GM18519 (cell line): ENCODE measurements at regions not wholly inside any gene's neighbourhood (a gene's known extent, or its start where the extent isn't known, plus 50 kb on each side); places are given as distances from the start of the nearest gene placed in this dataset.
"Not testable (repeated sequence)": the region's sequence is repeated elsewhere in the genome, so short reads cannot be mapped to it uniquely, and the experiment has no call there.

Experiments
- ATAC-seq: cut with Tn5 transposase; IDR thresholded peaks from one replicate; pipeline ENCODE4 v1.9.1; 2021; ENCODE audit warnings: mild to moderate bottlenecking, moderate library complexity; ENCODE audit not compliant: unreplicated experiment, low FRiP score

DNA sequence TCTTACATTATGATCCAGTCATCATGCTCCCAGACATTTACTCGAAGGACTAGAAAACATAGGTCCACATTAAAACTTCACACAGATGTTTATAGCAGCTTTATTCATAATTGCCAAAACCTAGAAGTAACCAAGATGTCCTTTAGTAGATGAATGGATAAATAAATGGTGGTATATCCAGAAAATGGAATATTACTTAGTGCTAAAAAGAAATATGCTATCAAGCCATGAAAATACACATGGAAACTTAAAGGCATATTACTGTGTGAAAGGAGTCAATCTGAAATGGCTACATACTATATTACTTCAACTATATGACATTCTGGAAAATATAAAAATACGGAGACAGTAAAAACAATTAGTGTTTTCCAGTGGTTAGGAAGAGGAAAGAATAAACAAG is 1039.1 kb upstream of the INTU start:
- no peak for ATAC-seq

DNA sequence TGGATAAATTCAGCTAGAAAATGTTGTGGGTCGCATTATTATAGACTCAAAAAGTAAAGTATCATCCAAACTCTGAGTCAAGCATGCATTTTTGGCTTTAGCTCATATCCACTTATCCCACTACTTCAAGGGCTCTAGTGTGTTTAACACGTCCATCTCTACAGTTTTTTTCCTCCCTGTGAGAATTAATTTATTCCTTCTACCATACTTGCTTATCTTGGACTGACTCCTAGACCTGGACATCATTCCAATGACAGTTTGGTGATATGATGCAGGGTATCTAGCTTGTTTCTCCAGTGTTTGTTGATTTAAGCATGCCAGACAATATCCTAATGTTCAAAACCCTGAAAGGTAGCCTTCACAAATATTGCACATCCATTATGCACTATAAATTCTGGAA is 1037.1 kb upstream of the INTU start:
- no peak for ATAC-seq

DNA sequence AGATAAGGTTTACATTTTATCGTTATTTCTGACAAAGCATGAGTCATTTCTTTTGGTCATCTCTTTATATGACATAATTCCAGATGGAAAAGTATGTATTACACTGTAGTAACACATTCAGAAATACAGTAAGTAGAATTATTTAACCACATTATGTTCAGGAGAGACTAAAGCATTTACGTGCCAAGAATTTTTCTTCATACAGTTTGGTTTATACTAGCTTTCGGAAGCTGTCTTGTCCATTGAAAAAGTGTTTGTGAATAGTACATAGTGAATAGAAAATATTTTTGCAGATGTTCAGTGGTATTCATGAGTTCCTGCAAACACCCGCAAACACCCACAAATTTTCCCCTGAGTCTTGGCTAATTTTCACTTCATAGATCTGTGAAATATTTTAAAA is 1033.0 kb upstream of the INTU start:
- ATAC-seq, result no peak

DNA sequence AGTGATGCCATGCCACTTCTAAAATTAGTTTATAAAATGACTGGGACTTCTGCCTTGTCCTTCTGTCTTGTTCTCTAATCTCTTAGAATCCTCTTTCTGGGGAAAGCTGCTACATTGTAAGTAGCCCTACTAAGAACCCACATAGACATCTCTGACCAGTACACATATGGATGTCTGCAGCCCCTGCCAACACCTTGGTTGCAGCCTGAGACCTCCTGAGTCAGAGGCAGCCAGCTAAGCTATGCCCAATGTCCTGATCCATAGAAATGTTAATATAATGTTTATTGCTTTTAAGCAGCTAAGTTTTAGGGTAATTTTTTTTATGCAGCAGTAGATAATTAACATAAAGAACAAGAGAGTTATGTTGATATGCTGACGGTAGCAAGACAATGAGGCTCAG is 1029.5 kb upstream of the INTU start:
- no peak for ATAC-seq

DNA sequence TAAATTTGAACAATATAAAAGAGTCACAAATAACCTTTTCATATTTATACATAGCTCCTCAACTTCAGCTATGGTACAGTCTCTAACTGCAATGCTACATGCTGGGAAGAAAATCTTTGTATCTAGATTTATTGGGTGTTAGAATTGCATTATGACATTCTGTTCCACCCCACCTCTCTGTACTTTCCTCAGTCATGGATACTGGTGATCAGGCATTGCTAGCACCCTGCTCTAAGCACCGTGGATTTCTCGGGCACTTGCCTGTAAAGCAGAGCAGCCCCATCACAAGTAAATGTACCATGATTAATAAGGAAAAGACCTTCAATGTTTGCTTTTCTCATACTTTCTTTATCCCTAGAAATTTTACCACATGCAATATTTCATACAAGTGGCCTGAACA is 1028.9 kb upstream of the INTU start:
- ATAC-seq, result no peak

DNA sequence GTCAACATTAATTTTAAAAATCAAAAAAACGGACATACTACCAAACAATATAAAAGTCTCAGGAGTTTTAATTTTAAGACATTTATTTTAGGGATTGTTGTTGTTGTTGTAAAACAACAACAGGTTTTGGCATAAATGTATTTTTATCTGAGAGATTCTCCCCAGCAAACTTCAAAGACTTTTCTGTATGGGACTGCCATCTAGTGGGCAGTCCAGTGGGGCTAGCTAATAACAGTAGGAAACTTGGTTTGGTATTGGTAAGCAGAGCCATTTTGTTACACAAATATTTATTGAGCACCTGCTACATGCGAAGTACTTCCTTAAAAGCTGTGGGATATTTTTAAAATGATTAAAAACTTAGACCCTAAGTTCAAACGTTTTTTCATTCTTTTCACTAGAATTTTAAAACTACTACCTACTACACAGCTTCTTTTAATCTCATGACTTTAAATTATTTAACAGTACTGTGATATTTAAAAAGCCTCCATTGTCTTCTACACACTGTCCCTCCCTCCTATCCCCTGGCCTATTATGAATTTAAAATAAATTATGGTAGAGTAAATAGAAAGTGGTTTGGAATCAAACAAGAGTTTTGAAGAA is 1028.4 kb upstream of the INTU start:
- ATAC-seq, result no peak

- ATAC-seq, result no peak
Observed at GRCh38 chr4:126610933-126611332, 1021.8 kb upstream of the INTU start.

DNA sequence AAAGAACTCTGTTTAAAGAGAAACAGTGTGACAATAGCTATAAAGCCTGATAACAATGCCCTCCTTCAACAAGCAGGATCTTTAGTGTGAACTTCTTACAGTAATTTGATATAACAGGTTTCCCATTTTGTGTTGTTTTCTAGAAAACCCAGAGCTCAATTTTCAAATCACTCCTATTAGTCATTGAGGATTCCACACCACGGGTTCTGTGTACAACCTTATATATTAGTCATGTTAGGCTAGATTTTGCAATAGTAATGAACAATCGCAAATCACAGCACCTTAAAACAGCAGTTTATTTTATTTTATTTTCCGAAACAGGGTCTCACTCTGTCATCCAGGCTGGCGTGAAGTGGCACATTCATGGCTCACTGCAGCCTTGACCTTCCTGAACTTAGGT is 1020.9 kb upstream of the INTU start:
- no peak for ATAC-seq

- no peak for ATAC-seq
Observed at GRCh38 chr4:126614356-126614855, 1018.4 kb upstream of the INTU start.

DNA sequence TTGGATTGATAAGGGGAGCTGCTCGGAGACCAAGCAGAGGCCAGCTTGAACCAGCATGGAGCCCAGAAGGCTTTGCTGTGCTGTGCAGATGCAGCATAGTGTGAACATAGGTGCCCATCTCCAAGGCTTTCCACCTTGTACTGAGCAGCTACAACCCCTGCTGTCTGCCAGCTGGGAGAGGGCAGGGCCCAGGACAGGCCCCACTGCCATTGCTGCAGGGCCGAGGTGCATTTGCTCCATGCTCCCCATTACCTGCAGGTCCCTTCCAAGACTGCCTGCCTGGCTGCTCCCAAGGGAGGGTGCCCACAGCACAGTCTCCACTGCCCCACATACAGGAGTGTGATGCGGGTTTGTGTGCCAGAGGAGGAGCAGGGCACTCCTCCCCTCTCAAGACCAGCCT is 1016.0 kb upstream of the INTU start:
- no peak for ATAC-seq

DNA sequence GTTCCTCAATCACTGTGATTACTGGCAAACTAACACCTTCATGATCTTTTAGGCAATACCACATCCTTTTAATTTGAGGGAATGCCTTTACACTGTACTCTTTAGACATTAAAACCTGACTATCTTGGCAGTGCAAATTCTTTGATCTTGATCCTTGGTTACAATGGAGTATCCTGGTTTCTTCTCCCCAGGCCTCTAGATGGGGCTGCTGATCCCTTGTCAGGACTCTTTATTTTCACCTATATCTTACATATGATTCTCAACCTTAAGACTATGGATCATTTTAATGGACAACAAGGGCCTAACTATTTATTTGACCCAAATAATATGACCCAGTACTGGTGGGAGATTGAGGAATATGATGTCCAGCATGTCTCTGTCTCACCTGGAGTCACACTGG is 1005.5 kb upstream of the INTU start:
- ATAC-seq, result no peak

GRCh38 chr4:126628933-126629332 is 1003.8 kb upstream of the INTU start:
- no peak for ATAC-seq

DNA sequence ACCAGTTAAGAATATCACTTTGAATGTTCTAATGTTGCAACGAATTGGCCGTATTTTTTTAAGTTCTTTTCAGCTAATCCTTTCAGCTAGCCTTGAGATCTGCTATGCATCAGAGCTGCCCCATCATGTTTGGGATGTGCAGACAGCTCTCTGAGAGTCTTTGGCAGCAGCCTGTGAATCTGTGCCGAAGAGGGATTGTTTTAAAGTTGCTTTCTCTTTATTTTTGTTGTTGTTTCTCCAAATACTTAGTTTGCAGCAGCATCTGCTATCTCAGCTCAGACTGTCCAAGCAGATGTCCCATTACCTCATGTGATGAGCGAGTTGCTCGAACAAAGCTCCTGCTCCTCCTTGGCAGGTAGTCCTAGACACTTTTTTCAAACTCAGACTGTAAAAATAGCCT is 1002.5 kb upstream of the INTU start:
- ATAC-seq, result no peak

DNA sequence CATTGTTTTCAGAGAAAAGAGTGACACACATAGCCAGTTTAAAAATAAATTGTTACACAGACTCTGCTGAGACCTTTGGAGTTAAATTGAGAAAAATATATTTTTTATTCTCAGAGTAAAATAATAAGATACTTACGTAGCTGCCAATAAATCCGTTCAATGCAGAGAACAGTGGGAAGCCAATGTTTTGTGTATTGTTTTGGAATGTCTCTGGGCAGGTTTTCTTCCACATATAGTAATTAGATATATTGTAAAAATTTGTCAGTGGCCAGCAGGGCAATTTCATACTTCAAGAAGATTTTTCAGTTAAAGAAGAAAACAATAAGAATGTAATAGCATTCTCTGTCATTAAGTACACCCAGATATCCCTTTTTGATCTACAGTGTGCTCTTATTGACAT is 999.5 kb upstream of the INTU start:
- ATAC-seq, result no peak

GRCh38 chr4:126637706-126638105 is 995.1 kb upstream of the INTU start:
- no peak for ATAC-seq

GRCh38 chr4:126647320-126647719 is 985.4 kb upstream of the INTU start:
- no peak for ATAC-seq

- ATAC-seq, result no peak
Observed at GRCh38 chr4:126647756-126648397, 984.9 kb upstream of the INTU start.

GRCh38 chr4:126658411-126658810 is 974.3 kb upstream of the INTU start:
- no peak for ATAC-seq

DNA sequence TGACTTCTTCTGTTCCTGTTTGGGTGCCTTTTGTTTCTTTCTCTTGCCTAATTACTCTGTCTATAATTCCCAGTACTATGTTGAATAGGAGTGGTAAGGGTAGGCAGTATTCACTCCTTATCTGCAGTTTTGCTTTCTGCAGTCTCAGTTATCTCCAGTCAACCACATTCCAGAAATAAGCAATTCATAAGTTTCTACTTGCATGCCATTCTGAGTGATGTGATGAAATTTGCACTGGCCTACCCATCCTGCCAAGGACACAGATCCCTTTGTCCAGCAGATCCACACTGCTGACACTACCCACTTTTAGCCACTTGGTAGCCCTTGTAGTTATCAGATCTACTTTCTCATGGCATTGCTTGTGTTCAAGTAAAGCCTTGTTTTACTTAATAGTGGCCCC is 971.6 kb upstream of the INTU start:
- ATAC-seq, result no peak

GRCh38 chr4:126664839-126665238 is 967.9 kb upstream of the INTU start:
- no peak for ATAC-seq

DNA sequence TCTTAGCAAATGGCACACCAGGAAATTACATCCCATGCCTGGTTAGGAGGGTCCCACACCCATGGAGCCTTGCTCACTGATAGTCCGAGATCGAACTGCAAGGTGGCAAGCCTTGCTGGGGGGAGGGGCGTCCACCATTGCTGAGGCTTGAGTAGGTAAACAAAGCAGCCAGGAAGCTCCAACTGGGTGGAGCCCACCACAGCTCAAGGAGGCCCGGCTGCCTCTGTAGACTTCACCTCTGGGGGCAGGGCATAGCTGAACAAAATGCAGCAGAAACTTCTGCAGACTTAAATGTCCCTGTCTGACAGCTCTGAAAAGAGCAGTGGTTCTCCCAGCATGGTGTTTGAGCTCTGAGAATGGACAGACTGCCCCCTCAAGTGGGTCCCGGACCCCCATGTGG is 962.7 kb upstream of the INTU start:
- not testable (repeated sequence) for ATAC-seq

GRCh38 chr4:126678618-126679017 is 954.1 kb upstream of the INTU start:
- ATAC-seq, result no peak

DNA sequence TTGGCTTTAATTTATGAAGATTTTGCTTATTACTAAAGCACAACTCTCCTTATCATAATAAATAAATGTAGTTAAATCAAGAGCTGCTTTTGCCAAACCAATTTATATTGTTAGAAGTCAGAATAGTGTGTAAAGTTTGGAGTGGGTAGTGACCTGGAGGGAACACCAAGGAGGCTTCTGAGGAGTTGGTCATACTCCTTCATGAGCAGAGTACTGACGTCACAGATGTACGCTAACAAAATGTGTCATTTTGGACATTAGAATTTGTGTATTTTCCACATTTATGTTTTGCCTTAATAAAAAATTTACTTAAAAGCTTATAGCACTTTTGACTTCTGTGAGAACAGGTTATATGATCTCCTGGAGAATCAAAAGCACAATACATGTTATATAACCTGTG is 953.5 kb upstream of the INTU start:
- no peak for ATAC-seq
